Osteocyte (in vitro differentiated cells): ENCODE measurements at regions not wholly inside any gene's neighbourhood (a gene's known extent, or its start where the extent isn't known, plus 50 kb on each side); places are given as distances from the start of the nearest gene placed in this dataset.
"Not testable (repeated sequence)": the region's sequence is repeated elsewhere in the genome, so short reads cannot be mapped to it uniquely, and the experiment has no call there.

Experiments used
- DNase-seq: peaks from one replicate; pipeline ENCODE4 v3.0.0; 2021; ENCODE audit warnings: mixed read lengths; ENCODE audit not compliant: unreplicated experiment; ENCODE audit errors: extremely low spot score
- H3K27ac Mint-ChIP-seq: one replicate; pipeline ENCODE4 v1.8.0; 2021; ENCODE audit warnings: mild to moderate bottlenecking, mixed read lengths; ENCODE audit not compliant: unreplicated experiment
- H3K27me3 Mint-ChIP-seq: one replicate; pipeline ENCODE4 v1.8.0; 2021; ENCODE audit warnings: mixed read lengths; ENCODE audit not compliant: unreplicated experiment
- H3K36me3 Mint-ChIP-seq: one replicate; pipeline ENCODE4 v1.8.0; 2021; ENCODE audit warnings: mixed read lengths; ENCODE audit not compliant: unreplicated experiment
- H3K4me1 Mint-ChIP-seq: one replicate; pipeline ENCODE4 v1.8.0; 2021; ENCODE audit warnings: mixed read lengths; ENCODE audit not compliant: unreplicated experiment
- H3K4me3 Mint-ChIP-seq: one replicate; pipeline ENCODE4 v1.8.0; 2021; ENCODE audit warnings: mild to moderate bottlenecking, moderate library complexity, mixed read lengths; ENCODE audit not compliant: unreplicated experiment
- H3K9me3 Mint-ChIP-seq: one replicate; pipeline ENCODE4 v1.8.0; 2021; ENCODE audit warnings: mixed read lengths; ENCODE audit not compliant: unreplicated experiment
- TF ChIP-seq, protein P1 (sequence below): fragments of 200-600 bp; sonication (generic); IDR thresholded peaks from 2 replicates; pipeline ENCODE4 v1.5.0; 2021; ENCODE audit warnings: antibody characterized with exemption, mild to moderate bottlenecking, moderate library complexity

DNA sequence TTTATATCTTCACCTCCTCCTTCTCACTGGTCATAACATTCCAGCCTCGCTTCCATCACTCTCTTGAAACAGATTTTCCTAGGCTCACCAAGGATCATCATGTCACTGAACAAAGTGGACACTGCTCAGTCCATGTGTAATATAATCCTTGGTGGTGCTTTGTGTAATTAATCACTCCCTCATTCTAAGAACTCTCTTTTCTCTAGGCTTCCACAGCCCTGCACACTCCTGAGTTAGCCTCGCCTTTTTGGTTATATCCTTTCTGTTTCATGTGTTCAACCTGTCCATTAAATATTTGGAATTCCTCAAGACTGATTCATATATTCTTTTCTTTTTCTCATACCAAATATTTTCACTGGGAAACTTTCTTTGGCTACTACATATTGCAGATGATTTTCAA is 440.8 kb downstream of the PYDC2 start:
- Mint-ChIP-seq H3K27me3 (no peaks in the 10 kb centered on the region), H3K4me1 (no peaks in the 10 kb centered on the region), H3K27ac (no peak overlapping the region), H3K36me3 (no peaks in the 10 kb centered on the region), H3K4me3 (no peak overlapping the region), H3K9me3 (no peaks in the 10 kb centered on the region)
- TF ChIP-seq, protein P1, sequence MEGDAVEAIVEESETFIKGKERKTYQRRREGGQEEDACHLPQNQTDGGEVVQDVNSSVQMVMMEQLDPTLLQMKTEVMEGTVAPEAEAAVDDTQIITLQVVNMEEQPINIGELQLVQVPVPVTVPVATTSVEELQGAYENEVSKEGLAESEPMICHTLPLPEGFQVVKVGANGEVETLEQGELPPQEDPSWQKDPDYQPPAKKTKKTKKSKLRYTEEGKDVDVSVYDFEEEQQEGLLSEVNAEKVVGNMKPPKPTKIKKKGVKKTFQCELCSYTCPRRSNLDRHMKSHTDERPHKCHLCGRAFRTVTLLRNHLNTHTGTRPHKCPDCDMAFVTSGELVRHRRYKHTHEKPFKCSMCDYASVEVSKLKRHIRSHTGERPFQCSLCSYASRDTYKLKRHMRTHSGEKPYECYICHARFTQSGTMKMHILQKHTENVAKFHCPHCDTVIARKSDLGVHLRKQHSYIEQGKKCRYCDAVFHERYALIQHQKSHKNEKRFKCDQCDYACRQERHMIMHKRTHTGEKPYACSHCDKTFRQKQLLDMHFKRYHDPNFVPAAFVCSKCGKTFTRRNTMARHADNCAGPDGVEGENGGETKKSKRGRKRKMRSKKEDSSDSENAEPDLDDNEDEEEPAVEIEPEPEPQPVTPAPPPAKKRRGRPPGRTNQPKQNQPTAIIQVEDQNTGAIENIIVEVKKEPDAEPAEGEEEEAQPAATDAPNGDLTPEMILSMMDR, result no peak
- no peak for DNase-seq

DNA sequence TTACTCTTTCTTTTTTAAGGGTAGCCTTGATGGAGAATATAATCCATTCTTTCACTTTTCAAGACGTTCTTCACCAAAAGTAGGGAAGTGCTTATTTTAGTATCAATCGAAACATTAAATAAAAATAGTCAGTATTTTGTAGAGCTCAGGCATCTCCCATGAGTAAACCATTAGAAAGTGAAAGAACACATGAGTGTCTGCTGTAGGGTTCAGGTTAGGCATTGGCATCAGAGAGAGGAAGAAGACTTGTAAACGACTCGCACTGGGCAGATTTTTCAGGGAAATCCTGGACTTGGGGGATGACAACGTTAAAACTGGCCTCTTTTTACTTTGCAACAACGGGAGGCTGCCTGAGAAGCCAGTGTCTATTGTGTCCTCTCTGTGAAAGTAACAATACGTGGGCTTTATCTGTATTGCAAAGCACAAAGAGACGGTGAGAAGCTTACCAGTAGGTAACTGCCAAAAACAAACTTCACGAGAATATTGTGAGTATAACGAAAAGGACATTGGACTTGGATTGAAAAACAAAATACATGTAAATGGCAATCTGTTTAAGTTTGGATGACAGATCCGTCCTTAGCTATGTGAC is 451.7 kb downstream of the PYDC2 start:
- Mint-ChIP-seq H3K27me3 (peaks cover 4% of the 10 kb centered on the region), H3K27ac (no peak overlapping the region), H3K4me3 (no peak overlapping the region), H3K4me1 (peaks cover 22% of the 10 kb centered on the region), H3K36me3 (no peaks in the 10 kb centered on the region), H3K9me3 (peaks cover 7% of the 10 kb centered on the region)
- DNase-seq, result no peak
- TF ChIP-seq, protein P1, result no peak

DNA sequence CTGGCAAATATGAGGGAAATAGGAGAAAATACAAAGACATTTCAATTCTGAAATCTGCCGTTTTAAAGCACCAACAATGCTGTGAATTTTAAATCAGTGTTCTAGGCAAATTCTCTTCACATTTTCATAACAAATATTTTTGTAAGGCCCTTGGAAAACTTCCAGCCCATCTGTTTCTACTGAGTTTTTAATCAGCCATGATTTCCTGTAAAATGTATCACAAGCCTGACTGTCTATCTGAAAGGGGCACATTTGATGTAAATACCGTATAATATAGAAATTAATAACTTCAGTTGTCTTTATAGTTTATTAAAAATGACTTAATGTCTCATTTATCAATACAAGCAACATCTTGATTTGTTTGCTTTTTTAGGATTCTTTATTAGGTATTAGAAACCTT is 454.7 kb downstream of the PYDC2 start:
- no peak for DNase-seq
- H3K4me3 Mint-ChIP-seq, result no peak overlapping the region
- H3K4me1 Mint-ChIP-seq, result peaks cover 22% of the 10 kb centered on the region
- H3K27me3 Mint-ChIP-seq, result peaks cover 2% of the 10 kb centered on the region
- peak overlapping the region; percentile 39 for H3K27ac Mint-ChIP-seq
- H3K9me3 Mint-ChIP-seq, result peaks cover 7% of the 10 kb centered on the region
- TF ChIP-seq, protein P1, result no peak
- no peaks in the 10 kb centered on the region for H3K36me3 Mint-ChIP-seq

DNA sequence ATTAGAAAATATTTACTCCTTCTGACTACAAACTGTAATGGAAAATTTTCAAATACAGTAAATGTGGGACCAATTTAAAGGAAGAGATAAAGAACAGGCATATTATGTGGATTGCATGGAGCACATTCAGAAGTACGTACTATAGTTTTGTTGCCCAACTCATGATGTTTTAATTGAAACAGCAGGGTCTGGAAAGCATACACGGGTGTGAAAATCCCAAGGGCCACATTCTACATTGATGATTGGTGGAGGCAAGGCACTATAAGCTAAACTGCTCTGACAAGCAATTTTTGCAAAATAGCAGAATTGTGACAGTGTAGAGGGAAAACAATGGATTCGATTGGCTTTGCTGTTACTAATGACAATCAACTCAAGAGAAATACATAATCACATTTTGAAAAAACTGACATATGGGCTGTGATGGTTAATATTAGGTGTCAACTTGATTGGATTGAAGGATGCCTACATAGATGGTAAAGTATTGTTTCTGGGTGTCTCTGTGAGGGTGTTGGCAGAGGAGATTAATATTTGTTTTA is 458.6 kb downstream of the PYDC2 start:
- no peak for DNase-seq
- TF ChIP-seq, protein P1, result no peak
- Mint-ChIP-seq H3K4me3 (no peak overlapping the region), H3K9me3 (no peaks in the 10 kb centered on the region), H3K36me3 (no peaks in the 10 kb centered on the region), H3K4me1 (peaks cover 20% of the 10 kb centered on the region), H3K27me3 (peaks cover 6% of the 10 kb centered on the region), H3K27ac (no peak overlapping the region)

DNA sequence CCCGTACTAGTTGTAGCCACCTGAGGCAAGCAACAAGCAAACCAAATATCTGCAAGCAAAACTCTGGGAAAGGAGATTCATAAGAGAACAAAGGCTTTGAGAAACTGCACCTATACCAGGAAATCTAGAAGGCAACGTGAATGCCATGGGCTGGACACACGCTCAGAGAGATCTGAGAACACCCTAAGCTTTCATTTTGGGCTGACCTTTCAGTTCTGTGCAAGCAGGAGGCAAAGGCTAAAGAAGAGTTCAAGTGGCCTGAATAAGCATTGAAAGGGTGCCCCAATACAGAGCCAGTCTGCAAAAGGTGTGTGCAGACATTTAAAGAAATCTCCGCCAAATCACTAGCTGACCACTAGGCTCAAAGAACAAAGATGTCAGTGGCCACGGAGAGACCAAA is 461.6 kb downstream of the PYDC2 start:
- TF ChIP-seq, protein P1, result no peak
- Mint-ChIP-seq H3K4me1 (no peaks in the 10 kb centered on the region), H3K27me3 (peaks cover 6% of the 10 kb centered on the region), H3K4me3 (no peak overlapping the region), H3K36me3 (no peaks in the 10 kb centered on the region), H3K27ac (no peak overlapping the region), H3K9me3 (no peaks in the 10 kb centered on the region)
- no peak for DNase-seq

DNA sequence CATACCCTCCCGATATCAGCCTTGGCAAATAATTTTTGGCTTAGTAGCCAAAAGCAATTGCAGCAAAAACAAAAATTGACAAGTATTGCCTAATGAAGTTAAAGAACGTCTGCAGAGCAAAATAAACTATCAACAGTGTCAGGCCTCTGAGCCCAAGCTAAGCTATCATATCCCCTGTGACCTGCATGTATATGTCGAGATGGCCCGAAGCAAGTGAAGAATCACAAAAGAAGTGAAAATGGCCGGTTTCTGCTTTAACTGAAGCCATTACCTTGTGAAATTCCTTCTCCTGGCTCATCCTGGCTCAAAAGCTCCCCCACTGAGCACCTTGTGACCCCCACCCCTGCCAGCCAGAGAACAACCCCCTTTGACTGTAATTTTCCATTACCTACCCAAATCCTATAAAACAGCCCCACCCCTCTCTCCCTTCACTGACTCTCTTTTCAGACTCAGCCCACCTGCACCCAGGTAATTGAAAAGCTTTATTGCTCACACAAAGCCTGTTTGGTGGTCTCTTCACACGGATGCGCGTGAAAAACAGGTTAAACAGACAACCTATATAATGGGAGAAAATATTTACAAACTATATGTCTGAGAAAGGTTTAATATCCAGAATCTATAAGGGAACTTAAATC is 466.3 kb downstream of the PYDC2 start:
- H3K9me3 Mint-ChIP-seq, H3K4me3 Mint-ChIP-seq, H3K27ac Mint-ChIP-seq, H3K36me3 Mint-ChIP-seq, H3K27me3 Mint-ChIP-seq, H3K4me1 Mint-ChIP-seq, DNase-seq: not testable (repeated sequence)

DNA sequence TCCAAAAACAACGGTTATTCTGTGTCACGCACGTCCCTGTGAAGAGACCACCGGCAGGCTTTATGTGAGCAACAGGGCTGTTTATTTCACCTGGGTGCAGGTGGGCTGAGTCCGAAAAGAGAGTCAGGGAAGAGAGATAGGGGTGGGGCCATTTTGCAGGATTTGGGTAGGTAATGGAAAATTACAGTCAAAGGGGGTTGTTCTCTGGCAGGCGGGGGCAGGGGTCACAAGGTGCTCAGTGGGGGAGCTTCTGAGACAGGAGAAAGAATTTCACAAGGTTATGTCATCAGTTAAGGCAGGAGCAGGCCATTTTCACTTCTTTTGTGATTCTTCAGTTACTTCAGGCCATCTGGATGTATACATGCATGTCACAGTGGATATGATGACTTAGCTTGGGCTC is 467.0 kb downstream of the PYDC2 start:
- H3K4me3 Mint-ChIP-seq, H3K27ac Mint-ChIP-seq, DNase-seq, H3K27me3 Mint-ChIP-seq, H3K4me1 Mint-ChIP-seq, H3K9me3 Mint-ChIP-seq, H3K36me3 Mint-ChIP-seq: not testable (repeated sequence)
